HFFc6 (cell line): ENCODE measurements at regions not wholly inside any gene's neighbourhood (a gene's known extent, or its start where the extent isn't known, plus 50 kb on each side); places are given as distances from the start of the nearest gene placed in this dataset.

ENCODE experiments used
- DNase-seq: peaks from one replicate; pipeline ENCODE4 v3.0.0-alpha.2; 2018
- H3K27ac Mint-ChIP-seq: 2 replicates; pipeline ENCODE4 v1.8.0; 2020; ENCODE audit warnings: mild to moderate bottlenecking, mixed read lengths
- H3K27me3 Mint-ChIP-seq: 2 replicates; pipeline ENCODE4 v1.8.0; 2021; ENCODE audit warnings: mild to moderate bottlenecking, moderate library complexity, mixed read lengths; ENCODE audit not compliant: insufficient read depth
- H3K36me3 Mint-ChIP-seq: 2 replicates; pipeline ENCODE4 v1.8.0; 2021; ENCODE audit warnings: low read depth, mixed read lengths
- H3K4me1 Mint-ChIP-seq: 2 replicates; pipeline ENCODE4 v1.8.0; 2020; ENCODE audit warnings: low read depth, mixed read lengths
- H3K4me3 Mint-ChIP-seq: 2 replicates; pipeline ENCODE4 v1.8.0; 2020; ENCODE audit warnings: mild to moderate bottlenecking, moderate library complexity, mixed read lengths
- H3K9me3 Mint-ChIP-seq: 2 replicates; pipeline ENCODE4 v1.8.0; 2020; ENCODE audit warnings: mild to moderate bottlenecking, mixed read lengths
- TF ChIP-seq, protein P1 (sequence below): fragments of 200-600 bp; sonication (generic); IDR thresholded peaks from 2 replicates; pipeline ENCODE4 v1.5.0; 2021; ENCODE audit warnings: antibody characterized with exemption, mild to moderate bottlenecking

DNA sequence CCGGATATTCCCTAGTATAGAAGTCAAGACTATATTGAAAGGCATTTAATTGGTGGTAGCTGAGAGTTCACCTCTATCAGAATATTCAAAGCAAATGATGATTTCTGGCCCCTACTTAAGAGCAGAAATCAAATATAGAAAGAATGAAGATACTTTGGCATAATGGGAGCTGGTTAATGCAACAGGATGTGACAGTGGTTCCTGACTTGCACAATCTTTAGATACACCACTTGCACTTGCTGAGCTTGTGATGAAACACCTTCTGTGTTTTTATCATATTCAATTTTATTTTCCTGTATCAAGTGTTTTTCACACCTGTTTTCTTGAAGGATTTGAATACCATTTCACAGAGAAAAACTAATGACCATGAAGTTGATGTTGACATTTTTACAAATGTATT is 124.1 kb upstream of the CDH19 start:
- H3K9me3 Mint-ChIP-seq, result peaks cover 26% of the 10 kb centered on the region
- H3K36me3 Mint-ChIP-seq, result no peaks in the 10 kb centered on the region
- H3K4me3 Mint-ChIP-seq, result no peak overlapping the region
- no peaks in the 10 kb centered on the region for H3K27me3 Mint-ChIP-seq
- H3K27ac Mint-ChIP-seq, result no peak overlapping the region
- TF ChIP-seq, protein P1, sequence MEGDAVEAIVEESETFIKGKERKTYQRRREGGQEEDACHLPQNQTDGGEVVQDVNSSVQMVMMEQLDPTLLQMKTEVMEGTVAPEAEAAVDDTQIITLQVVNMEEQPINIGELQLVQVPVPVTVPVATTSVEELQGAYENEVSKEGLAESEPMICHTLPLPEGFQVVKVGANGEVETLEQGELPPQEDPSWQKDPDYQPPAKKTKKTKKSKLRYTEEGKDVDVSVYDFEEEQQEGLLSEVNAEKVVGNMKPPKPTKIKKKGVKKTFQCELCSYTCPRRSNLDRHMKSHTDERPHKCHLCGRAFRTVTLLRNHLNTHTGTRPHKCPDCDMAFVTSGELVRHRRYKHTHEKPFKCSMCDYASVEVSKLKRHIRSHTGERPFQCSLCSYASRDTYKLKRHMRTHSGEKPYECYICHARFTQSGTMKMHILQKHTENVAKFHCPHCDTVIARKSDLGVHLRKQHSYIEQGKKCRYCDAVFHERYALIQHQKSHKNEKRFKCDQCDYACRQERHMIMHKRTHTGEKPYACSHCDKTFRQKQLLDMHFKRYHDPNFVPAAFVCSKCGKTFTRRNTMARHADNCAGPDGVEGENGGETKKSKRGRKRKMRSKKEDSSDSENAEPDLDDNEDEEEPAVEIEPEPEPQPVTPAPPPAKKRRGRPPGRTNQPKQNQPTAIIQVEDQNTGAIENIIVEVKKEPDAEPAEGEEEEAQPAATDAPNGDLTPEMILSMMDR, result no peak
- no peak for DNase-seq
- H3K4me1 Mint-ChIP-seq, result no peaks in the 10 kb centered on the region

DNA sequence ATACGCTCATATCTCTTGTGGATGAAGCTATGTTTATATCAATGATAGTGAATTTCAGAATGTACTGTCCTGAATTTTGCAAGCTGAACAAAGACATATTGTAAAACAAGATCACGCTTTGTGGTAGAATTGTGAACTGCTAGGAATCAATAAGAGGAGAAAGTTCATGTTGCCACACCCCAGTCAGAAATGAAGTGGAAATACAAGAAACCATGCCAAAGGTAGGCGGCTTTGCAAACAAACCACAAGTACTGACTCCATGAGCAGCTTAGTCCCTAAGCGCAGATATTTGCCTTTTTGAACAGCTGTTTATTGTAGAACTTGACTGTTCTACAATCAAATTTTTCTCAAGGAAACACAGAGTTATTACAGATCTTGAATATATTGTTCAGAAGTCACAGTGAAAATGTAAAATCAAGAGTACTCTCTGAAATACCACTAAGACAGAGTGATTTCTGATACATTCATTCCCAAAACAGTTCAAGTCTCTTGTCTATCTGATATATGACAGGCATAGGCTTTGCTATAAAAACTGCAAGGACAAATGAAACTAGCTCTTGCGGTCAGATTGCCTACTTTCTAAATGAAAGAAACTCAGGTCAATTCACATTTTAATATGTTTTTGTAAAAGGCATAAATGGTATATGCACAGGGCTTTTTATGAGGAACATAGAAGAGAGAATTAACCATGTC is 120.9 kb upstream of the CDH19 start:
- H3K27ac Mint-ChIP-seq, result no peak overlapping the region
- no peak for DNase-seq
- TF ChIP-seq, protein P1, result no peak
- no peak overlapping the region for H3K4me3 Mint-ChIP-seq
- no peaks in the 10 kb centered on the region for H3K27me3 Mint-ChIP-seq
- peaks cover 25% of the 10 kb centered on the region for H3K9me3 Mint-ChIP-seq
- no peaks in the 10 kb centered on the region for H3K4me1 Mint-ChIP-seq
- H3K36me3 Mint-ChIP-seq, result no peaks in the 10 kb centered on the region

DNA sequence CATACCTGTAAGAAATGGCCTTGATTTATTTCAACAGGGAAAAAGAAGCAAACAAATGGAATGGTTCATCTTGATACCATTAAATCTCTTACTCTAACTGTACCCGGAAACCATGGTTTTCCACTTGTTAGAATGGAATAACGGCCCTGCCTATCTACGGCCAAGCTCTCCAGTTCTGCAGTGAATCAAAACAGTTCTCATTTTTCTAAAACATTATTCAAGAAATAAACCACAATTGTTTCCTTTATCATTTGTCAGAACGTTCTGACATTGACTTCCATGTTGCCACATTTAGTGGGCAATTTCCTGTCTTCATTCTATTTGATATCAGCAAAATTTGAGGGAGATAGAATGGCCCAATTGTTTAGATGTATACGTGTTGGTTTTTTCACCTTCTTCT is 118.8 kb upstream of the CDH19 start:
- Mint-ChIP-seq H3K27ac (no peak overlapping the region), H3K27me3 (no peaks in the 10 kb centered on the region), H3K4me1 (no peaks in the 10 kb centered on the region), H3K4me3 (no peak overlapping the region), H3K36me3 (no peaks in the 10 kb centered on the region), H3K9me3 (peaks cover 21% of the 10 kb centered on the region)
- TF ChIP-seq, protein P1, result no peak
- DNase-seq, result no peak

DNA sequence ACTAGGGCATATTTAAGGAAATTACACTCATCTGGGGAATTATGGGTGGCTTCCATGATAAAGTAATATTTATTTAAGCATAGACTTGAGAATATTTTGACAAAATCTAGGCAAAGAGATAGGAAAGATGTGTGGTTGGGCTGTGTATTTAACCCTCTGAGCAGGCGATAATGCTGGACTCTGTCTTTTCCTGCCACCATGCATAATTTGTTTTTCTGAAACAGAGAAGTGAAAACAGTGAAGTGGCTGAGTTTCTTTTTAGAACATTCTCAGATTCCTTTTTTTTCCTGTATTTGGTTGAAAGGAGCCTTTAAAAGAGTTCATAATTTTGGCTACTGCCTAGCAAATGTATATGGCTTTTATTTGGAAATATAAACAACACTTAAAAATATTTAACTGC is 104.8 kb upstream of the CDH19 start:
- DNase-seq, result no peak
- Mint-ChIP-seq H3K4me3 (no peak overlapping the region), H3K27me3 (no peaks in the 10 kb centered on the region), H3K9me3 (peaks cover 5% of the 10 kb centered on the region), H3K27ac (no peak overlapping the region), H3K4me1 (no peaks in the 10 kb centered on the region), H3K36me3 (no peaks in the 10 kb centered on the region)
- TF ChIP-seq, protein P1, result no peak

DNA sequence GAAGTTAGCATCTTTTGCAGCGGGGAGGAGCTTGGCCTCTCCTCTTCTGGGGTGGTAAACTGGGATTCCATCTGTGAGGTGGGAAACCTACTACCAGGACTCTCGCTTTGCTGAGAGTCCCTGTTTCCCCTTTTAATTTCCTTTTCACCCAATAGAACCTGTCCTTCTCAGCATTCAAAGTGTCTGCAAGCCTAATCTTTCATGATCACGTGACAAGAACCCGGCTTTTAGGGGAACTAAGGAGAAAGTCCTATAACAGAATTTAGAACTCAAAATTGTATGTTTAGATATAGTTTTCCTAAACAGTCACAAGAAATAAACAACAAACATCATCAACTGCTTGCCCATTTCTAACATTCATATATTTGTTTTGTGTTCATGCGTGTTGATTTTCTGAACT is 103.6 kb upstream of the CDH19 start:
- Mint-ChIP-seq H3K36me3 (no peaks in the 10 kb centered on the region), H3K27ac (no peak overlapping the region), H3K9me3 (peaks cover 5% of the 10 kb centered on the region), H3K27me3 (no peaks in the 10 kb centered on the region), H3K4me1 (no peaks in the 10 kb centered on the region), H3K4me3 (no peak overlapping the region)
- DNase-seq, result no peak
- TF ChIP-seq, protein P1, result no peak
